ENCODE measurements at regions not wholly inside any gene's neighbourhood (a gene's known extent, or its start where the extent isn't known, plus 50 kb on each side); places are given as distances from the start of the nearest gene placed in this dataset.
A peak's percentile ranks its signal among the peaks of the same experiment; 100 is the strongest.

DNA sequence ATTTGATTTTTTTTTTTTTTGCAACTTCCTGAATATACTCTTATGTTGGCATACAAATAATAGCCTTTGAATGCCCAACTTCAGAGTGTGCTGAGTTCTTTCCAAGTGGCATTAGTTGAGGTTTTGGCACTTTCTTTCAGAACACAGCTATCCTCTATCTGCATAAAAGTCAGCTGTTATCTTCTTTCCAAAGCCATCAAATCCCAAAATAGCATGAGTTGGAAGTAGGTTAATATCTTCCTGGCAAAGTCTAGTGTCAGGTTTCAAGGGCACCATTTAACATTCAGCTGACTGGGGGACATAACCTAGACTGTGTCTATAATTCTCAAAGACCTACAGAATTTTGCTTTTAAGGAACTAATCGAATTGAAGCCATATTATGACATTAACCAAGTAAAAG, 223.9 kb downstream of the PLPP3 start:
- DNase-seq (ENCODE audit: low spot score): no peak

DNA sequence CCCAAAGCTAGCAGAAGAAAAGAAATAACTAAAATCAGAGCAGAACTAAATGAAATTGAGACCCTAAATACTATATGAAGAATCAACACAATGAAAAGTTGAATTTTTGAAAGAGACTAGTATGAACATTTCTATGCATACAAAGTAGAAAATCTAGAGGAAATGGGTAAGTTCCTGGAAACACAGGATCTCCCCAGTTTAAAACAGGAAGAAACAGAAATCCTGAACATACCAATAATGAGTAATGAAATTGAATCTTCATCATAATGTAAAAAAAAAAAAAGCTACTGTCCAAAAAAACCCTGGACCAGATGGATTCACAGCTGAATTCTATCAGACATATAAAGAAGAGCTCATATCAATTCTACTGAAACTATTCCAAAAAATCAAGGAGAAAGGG, 233.5 kb downstream of the PLPP3 start:
- DNase-seq (ENCODE audit: low spot score): no peak

GRCh38 chr1:56340977-56341376, 238.4 kb downstream of the PLPP3 start:
- DNase-seq (ENCODE audit: low spot score): no peak

- DNase-seq (ENCODE audit: low spot score): no peak
Observed at GRCh38 chr1:56339786-56340465, 239.4 kb downstream of the PLPP3 start.

GRCh38 chr1:56339093-56339492, 240.3 kb downstream of the PLPP3 start:
- no peak for DNase-seq (ENCODE audit: low spot score)

- no peak for DNase-seq (ENCODE audit: low spot score)
Observed at GRCh38 chr1:56336982-56337381, 242.4 kb downstream of the PLPP3 start.

DNA sequence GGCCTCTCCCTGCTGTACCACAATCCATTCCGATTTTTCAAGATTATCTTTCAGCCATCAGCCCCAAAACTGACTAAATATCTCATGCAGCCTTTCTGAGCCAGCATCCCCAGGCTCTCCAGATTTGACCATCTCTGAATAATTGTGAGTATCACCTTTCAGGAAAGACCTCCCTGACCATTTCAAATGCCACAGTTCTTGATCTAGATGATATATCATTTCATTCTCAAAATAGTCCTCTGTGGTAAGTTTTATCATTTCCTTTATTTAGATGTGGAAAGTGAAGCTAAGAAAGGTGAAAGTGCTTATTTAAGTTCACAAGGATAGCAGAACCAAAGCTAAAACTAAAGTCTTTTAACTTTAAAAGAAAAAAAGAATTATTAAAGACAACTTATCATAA, 244.0 kb downstream of the PLPP3 start:
- DNase-seq (ENCODE audit: low spot score): no peak

- DNase-seq (ENCODE audit: low spot score): no peak
Observed at GRCh38 chr1:56334047-56334446, 245.3 kb downstream of the PLPP3 start.

- no peak for DNase-seq (ENCODE audit: low spot score)
Observed at GRCh38 chr1:56333461-56333860, 245.9 kb downstream of the PLPP3 start.

GRCh38 chr1:56331892-56332567, 247.3 kb downstream of the PLPP3 start:
- no peak for DNase-seq (ENCODE audit: low spot score)

- no peak for DNase-seq (ENCODE audit: low spot score)
Observed at GRCh38 chr1:56331207-56331891, 248.0 kb downstream of the PLPP3 start.

- DNase-seq (ENCODE audit: low spot score): peak; percentile 37
Observed at GRCh38 chr1:56330391-56331026, 248.9 kb downstream of the PLPP3 start.

DNA sequence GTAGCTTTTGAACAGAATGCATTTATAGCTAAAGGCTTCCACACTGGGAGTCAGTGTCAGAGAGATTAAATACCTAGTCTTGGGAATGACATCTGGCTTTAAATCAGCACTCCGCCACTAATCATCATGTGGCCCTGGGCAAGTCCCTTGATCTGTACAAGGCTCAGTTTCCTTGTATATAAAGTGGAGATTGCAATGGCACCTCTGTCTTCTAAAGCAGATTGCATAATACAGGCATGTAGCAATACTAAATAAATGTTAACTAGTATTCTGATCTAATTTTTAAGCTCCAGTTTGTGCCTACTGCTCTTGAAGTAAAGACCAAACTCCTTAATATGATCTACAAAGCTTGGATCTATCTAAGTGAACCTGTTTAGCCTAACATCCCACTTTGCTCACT, 249.4 kb downstream of the PLPP3 start:
- DNase-seq (ENCODE audit: low spot score): no peak

GRCh38 chr1:56327195-56327594, 252.2 kb downstream of the PLPP3 start:
- no peak for DNase-seq (ENCODE audit: low spot score)

DNA sequence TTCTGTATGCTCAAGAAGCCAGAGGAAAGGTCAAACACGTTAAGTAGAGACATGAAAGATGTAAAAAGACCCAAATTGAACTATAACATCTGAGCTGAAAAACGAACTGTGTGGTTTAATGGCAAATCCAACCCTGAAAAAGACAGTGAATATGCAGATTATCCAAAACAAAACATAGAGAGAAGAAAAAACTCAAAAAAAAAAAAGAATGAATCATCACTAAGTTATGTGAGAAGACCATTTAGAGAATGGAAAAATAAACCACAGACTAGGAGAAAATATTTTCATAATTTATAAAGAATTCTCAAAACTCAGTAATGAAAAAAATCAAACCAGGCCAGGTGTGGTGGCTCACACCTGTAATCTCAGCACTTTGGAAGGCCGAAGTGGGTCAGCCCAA, 253.3 kb downstream of the PLPP3 start:
- peak; percentile 56 for DNase-seq (ENCODE audit: low spot score)

GRCh38 chr1:56324504-56324903, 254.9 kb downstream of the PLPP3 start:
- no peak for DNase-seq (ENCODE audit: low spot score)

GRCh38 chr1:56322211-56322610, 257.2 kb downstream of the PLPP3 start:
- DNase-seq (ENCODE audit: low spot score): no peak

- no peak for DNase-seq (ENCODE audit: low spot score)
Observed at GRCh38 chr1:56321150-56321490, 258.2 kb downstream of the PLPP3 start.

- no peak for DNase-seq (ENCODE audit: low spot score)
Observed at GRCh38 chr1:56320464-56321149, 258.8 kb downstream of the PLPP3 start.

DNA sequence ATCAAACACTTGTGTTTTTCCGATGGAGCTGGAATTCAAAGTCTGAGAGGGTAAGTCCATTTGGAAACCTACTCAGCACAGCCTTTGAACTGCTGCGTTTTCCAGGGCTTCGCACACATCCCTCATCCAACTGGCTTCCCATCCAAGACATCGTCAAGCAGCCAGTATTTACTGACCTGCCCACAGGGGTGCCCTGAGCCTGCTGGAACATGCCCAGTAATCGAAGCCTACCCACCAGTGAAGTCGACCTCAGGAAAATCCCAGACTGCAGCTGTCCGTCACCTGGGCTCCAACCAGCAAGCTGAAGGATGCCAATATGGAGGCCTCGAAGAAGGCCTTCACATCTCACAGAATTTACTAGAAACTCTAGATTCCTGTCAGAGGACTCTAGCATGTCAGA, 261.6 kb downstream of the PLPP3 start:
- DNase-seq (ENCODE audit: low spot score): no peak

DNA sequence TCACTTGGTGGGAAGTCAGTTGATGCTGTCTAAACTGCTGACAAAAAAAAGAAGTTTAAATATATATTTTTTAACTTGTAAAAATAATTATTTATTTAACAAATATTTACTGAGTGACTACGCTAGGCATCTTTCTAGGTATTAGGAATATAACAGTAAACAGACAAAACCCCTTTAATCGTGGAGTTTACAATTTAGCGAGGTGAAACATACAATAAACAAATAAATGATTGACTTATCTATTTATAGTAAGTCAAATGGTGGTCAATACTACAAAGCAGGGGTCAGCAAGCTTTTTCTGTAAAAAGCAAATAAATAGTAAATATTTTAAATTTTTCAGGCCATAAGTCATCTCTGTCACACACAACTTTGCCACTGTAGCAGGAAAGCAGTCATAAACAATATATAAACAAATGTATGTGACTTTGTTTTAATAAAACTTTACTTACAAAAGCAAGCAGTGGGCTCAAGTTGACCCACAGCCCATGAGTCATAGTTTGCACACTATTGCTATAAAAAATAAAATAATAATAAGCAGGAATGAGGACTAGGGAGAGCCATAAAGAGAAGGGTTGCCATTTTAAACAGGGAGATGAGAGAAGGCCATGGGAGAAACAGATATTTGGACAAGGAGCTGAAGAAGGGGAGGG, 263.9 kb downstream of the PLPP3 start:
- no peak for DNase-seq (ENCODE audit: low spot score)

GRCh38 chr1:56313560-56313959, 265.8 kb downstream of the PLPP3 start:
- no peak for DNase-seq (ENCODE audit: low spot score)

All from GM03348 (cell line).